HCEC 1CT (cell line): ENCODE measurements at regions not wholly inside any gene's neighbourhood (a gene's known extent, or its start where the extent isn't known, plus 50 kb on each side); places are given as distances from the start of the nearest gene placed in this dataset.
"Not testable (repeated sequence)": the region's sequence is repeated elsewhere in the genome, so short reads cannot be mapped to it uniquely, and the experiment has no call there.

Experiments
- DNase-seq: peaks from one replicate; pipeline ENCODE4 v3.0.0-alpha.2; 2017

- DNase-seq = no peak
Observed at GRCh38 chr12:74595696-74596095, 58.1 kb downstream of the ATXN7L3B start.

GRCh38 chr12:74598819-74599218 lies 61.2 kb downstream of the ATXN7L3B start:
- peak; percentile 13 for DNase-seq

GRCh38 chr12:74599932-74600331 lies 62.3 kb downstream of the ATXN7L3B start:
- DNase-seq = no peak

- DNase-seq = not testable (repeated sequence)
Observed at GRCh38 chr12:74600817-74601216, 63.2 kb downstream of the ATXN7L3B start.

- DNase-seq = no peak
Observed at GRCh38 chr12:74602881-74603672, 65.4 kb downstream of the ATXN7L3B start.

- no peak for DNase-seq
Observed at GRCh38 chr12:74608231-74608775, 70.7 kb downstream of the ATXN7L3B start.

GRCh38 chr12:74610711-74611110 lies 73.1 kb downstream of the ATXN7L3B start:
- DNase-seq = no peak

- DNase-seq = no peak
Observed at GRCh38 chr12:74614426-74614825, 76.8 kb downstream of the ATXN7L3B start.

GRCh38 chr12:74619084-74619483 lies 81.4 kb downstream of the ATXN7L3B start:
- no peak for DNase-seq

- no peak for DNase-seq
Observed at GRCh38 chr12:74619884-74620283, 82.2 kb downstream of the ATXN7L3B start.

- DNase-seq = no peak
Observed at GRCh38 chr12:74620921-74621320, 83.3 kb downstream of the ATXN7L3B start.

GRCh38 chr12:74624201-74624600 lies 86.6 kb downstream of the ATXN7L3B start:
- DNase-seq = no peak

GRCh38 chr12:74626397-74626796 lies 88.8 kb downstream of the ATXN7L3B start:
- DNase-seq = no peak

- DNase-seq = no peak
Observed at GRCh38 chr12:74641262-74641661, 103.6 kb downstream of the ATXN7L3B start.

GRCh38 chr12:74641694-74642093 lies 104.1 kb downstream of the ATXN7L3B start:
- no peak for DNase-seq

- DNase-seq = no peak
Observed at GRCh38 chr12:74644681-74645080, 107.0 kb downstream of the ATXN7L3B start.

- peak; percentile 6 for DNase-seq
Observed at GRCh38 chr12:74646831-74647230, 109.2 kb downstream of the ATXN7L3B start.

GRCh38 chr12:74647256-74647655 lies 109.6 kb downstream of the ATXN7L3B start:
- no peak for DNase-seq

GRCh38 chr12:74656251-74656650 lies 118.6 kb downstream of the ATXN7L3B start:
- no peak for DNase-seq

- no peak for DNase-seq
Observed at GRCh38 chr12:74660442-74660841, 122.8 kb downstream of the ATXN7L3B start.

- no peak for DNase-seq
Observed at GRCh38 chr12:74663958-74664357, 126.3 kb downstream of the ATXN7L3B start.

- DNase-seq = no peak
Observed at GRCh38 chr12:74665690-74666089, 128.1 kb downstream of the ATXN7L3B start.

- no peak for DNase-seq
Observed at GRCh38 chr12:74671421-74671820, 133.8 kb downstream of the ATXN7L3B start.

GRCh38 chr12:74676955-74677354 lies 139.3 kb downstream of the ATXN7L3B start:
- DNase-seq = not testable (repeated sequence)

- no peak for DNase-seq
Observed at GRCh38 chr12:74685385-74685784, 147.8 kb downstream of the ATXN7L3B start.
